Brain microvascular endothelial cell (primary cell): ENCODE measurements at regions not wholly inside any gene's neighbourhood (a gene's known extent, or its start where the extent isn't known, plus 50 kb on each side); places are given as distances from the start of the nearest gene placed in this dataset.

Experiments
- DNase-seq: peaks from one replicate; pipeline ENCODE4 v3.0.0-alpha.2; 2020
- H3K27ac ChIP-seq: fragments of 250-450 bp; sonication (Bioruptor Pico); 2 replicates; pipeline ENCODE4 v1.5.1; 2020; ENCODE audit warnings: mild to moderate bottlenecking, moderate library complexity
- H3K27me3 ChIP-seq: fragments of 250-450 bp; sonication (Bioruptor Pico); replicated peaks from 2 replicates; pipeline ENCODE4 v1.5.1; 2020; ENCODE audit warnings: mild to moderate bottlenecking
- H3K36me3 ChIP-seq: fragments of 250-450 bp; sonication (Bioruptor Pico); replicated peaks from 2 replicates; pipeline ENCODE4 v1.5.1; 2020; ENCODE audit warnings: mild to moderate bottlenecking
- H3K4me3 ChIP-seq: 2 replicates; pipeline ENCODE4 v1.5.1; 2011; ENCODE audit warnings: low read depth, mild to moderate bottlenecking, control low read depth, low read length, moderate library complexity
- CTCF ChIP-seq: IDR thresholded peaks from 2 replicates; pipeline ENCODE4 v1.5.1; 2011; ENCODE audit warnings: low read depth, mild to moderate bottlenecking, moderate library complexity, low read length, control low read depth, inconsistent platforms; ENCODE audit errors: missing control alignments
- in situ Hi-C: cut with HindIII; loops from 2 replicates; pipeline ENCODE4 v1.10.0; 2017; ENCODE audit warnings: low sequenced_read_pairs, low pct_ligation_motif_present

GRCh38 chr4:138561906-138562305 is 319.8 kb upstream of the SLC7A11 start:
- no peak for DNase-seq
- in situ Hi-C loops = no loop called here
- no peak for TF ChIP-seq CTCF

DNA sequence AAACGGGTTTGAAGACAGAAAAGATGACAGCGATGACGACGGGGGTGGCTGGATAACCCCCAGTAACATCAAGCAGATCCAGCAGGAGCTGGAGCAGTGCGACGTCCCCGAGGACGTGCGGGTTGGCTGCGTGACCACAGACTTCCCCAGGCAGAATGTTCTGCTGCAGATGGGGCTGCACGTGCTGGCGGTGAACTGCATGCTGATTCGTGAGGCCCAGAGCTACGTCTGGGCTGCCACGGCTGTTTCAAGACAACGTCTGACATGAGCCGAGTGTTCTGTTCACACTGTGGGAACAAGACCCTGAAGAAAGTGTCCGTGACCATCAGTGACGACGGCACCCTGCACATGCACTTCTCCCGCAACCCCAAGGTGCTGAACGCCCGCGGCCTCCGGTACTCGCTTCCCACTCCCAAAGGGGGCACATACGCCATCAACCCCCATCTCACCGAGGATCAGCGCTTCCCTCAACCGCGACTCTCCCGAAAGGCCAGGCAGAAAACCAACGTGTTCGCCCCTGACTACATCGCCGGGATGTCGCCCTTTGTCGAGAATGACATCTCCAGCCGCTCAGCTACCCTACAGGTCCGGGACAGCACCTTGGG is 319.2 kb upstream of the SLC7A11 start:
- Histone ChIP-seq H3K4me3 (no peak overlapping the region), H3K27ac (no peak overlapping the region), H3K27me3 (no peaks in the 10 kb centered on the region), H3K36me3 (no peaks in the 10 kb centered on the region)
- in situ Hi-C loops = no loop called here
- DNase-seq = no peak
- TF ChIP-seq CTCF = no peak

More at GRCh38 chr4:138561906-138562305, 319.8 kb upstream of the SLC7A11 start:
- H3K4me3 ChIP-seq = no peak overlapping the region
- no peak overlapping the region for H3K27ac ChIP-seq
- H3K36me3 ChIP-seq = no peaks in the 10 kb centered on the region
- H3K27me3 ChIP-seq = no peaks in the 10 kb centered on the region

GRCh38 chr4:138560448-138560847 is 318.3 kb upstream of the SLC7A11 start:
- Histone ChIP-seq H3K4me3 (no peak overlapping the region), H3K27ac (no peak overlapping the region), H3K36me3 (no peaks in the 10 kb centered on the region), H3K27me3 (no peaks in the 10 kb centered on the region)
- no peak for DNase-seq
- in situ Hi-C loops = no loop called here
- TF ChIP-seq CTCF = no peak

GRCh38 chr4:138558886-138559285 is 316.7 kb upstream of the SLC7A11 start:
- H3K36me3 ChIP-seq = no peaks in the 10 kb centered on the region
- no peak for DNase-seq
- in situ Hi-C loops = no loop called here
- no peak overlapping the region for H3K27ac ChIP-seq
- TF ChIP-seq CTCF = no peak
- no peak overlapping the region for H3K4me3 ChIP-seq
- no peaks in the 10 kb centered on the region for H3K27me3 ChIP-seq

- no peak for DNase-seq
- Histone ChIP-seq H3K27me3 (no peaks in the 10 kb centered on the region), H3K27ac (no peak overlapping the region), H3K4me3 (no peak overlapping the region), H3K36me3 (no peaks in the 10 kb centered on the region)
- peak; percentile 54 for TF ChIP-seq CTCF
- in situ Hi-C loops = no loop called here
These were observed 313.4 kb upstream of the SLC7A11 start for GRCh38 chr4:138555584-138555983.

GRCh38 chr4:138555108-138555507 is 313.0 kb upstream of the SLC7A11 start:
- Histone ChIP-seq H3K36me3 (no peaks in the 10 kb centered on the region), H3K4me3 (no peak overlapping the region), H3K27ac (no peak overlapping the region), H3K27me3 (no peaks in the 10 kb centered on the region)
- TF ChIP-seq CTCF = no peak
- in situ Hi-C loops = no loop called here
- no peak for DNase-seq
